SK-N-SH (cell line): ENCODE measurements at regions not wholly inside any gene's neighbourhood (a gene's known extent, or its start where the extent isn't known, plus 50 kb on each side); places are given as distances from the start of the nearest gene placed in this dataset.

ENCODE experiments used
- CTCF ChIA-PET: fragments of 300-600, 350-600 bp; formaldehyde crosslinking; extraction: SDS; loops from one replicate; lab custom pipeline; 2021; lab: Yijun Ruan, JAX
- POLR2A ChIA-PET: fragments of 350-600 bp; sonication (Branson Sonifier 250); formaldehyde crosslinking; extraction: SDS; loops from one replicate; lab custom pipeline; 2020; ENCODE audit warnings: antibody characterized with exemption, inconsistent platforms; lab: Yijun Ruan, JAX
- DNase-seq: peaks from one replicate; pipeline ENCODE4 v3.0.0; 2012
- H2AFZ ChIP-seq: fragments of 200-600 bp; sonication (generic); 2 replicates; pipeline ENCODE4 v1.8.1; 2016; ENCODE audit warnings: antibody characterized with exemption, mild to moderate bottlenecking, low read depth
- H3F3A ChIP-seq: fragments of 200-600 bp; sonication (generic); replicated peaks from 2 replicates; pipeline ENCODE3; 2016; ENCODE audit warnings: antibody characterized with exemption, mild to moderate bottlenecking; ENCODE audit not compliant: insufficient read depth
- H3K27ac ChIP-seq, 2 experiments: fragments of 200-500 bp in 1 of 2; fragments of 200-600 bp in 1 of 2; sonication (Bioruptor generic) in 1 of 2; sonication (generic), shearing (Covaris generic) in 1 of 2; 2 replicates each; pipeline versions ENCODE4 v1.5.1 to v1.6.1; 2014 to 2016; ENCODE audit warnings: low read depth in 2 of 2, inconsistent platforms in 1 of 2, low read length in 1 of 2, mild to moderate bottlenecking in 1 of 2, mixed read lengths in 1 of 2
- H3K27me3 ChIP-seq: fragments of 200-600 bp; sonication (generic), shearing (Covaris generic); 2 replicates; pipeline ENCODE4 v1.6.1; 2016; ENCODE audit warnings: mixed run types; ENCODE audit not compliant: insufficient read depth
- H3K36me3 ChIP-seq, 2 experiments: fragments of 200-500 bp in 1 of 2; fragments of 200-600 bp in 1 of 2; sonication (Bioruptor generic) in 1 of 2; sonication (generic) in 1 of 2; replicated peaks in 1 of 2; 2 replicates each; pipeline versions ENCODE3 to v1.5.1; 2014 to 2016; ENCODE audit warnings: low read length in 1 of 2, mild to moderate bottlenecking in 1 of 2; ENCODE audit not compliant: insufficient read depth in 2 of 2, control insufficient read depth in 1 of 2
- H3K4me1 ChIP-seq, 2 experiments: fragments of 200-500 bp in 1 of 2; fragments of 200-600 bp in 1 of 2; sonication (Bioruptor generic) in 1 of 2; sonication (generic), shearing (Covaris generic) in 1 of 2; 2 replicates each; pipeline versions ENCODE4 v1.5.1 to v1.6.1; 2014 to 2016; ENCODE audit warnings: low read depth in 1 of 2, low read length in 1 of 2, mixed run types in 1 of 2; ENCODE audit not compliant: insufficient read depth in 2 of 2, control insufficient read depth in 1 of 2
- H3K4me2 ChIP-seq: fragments of 200-600 bp; sonication (generic), shearing (Covaris generic); 2 replicates; pipeline ENCODE4 v1.6.1; 2017; ENCODE audit warnings: mixed run types
- H3K4me3 ChIP-seq, 2 experiments: fragments of 200-500 bp in 1 of 2; fragments of 200-600 bp in 1 of 2; sonication (Bioruptor generic) in 1 of 2; sonication (generic), shearing (Covaris generic) in 1 of 2; 2 replicates each; pipeline versions ENCODE4 v1.5.1 to v1.8.1; 2014 to 2016; ENCODE audit warnings: low read depth in 2 of 2, inconsistent platforms in 1 of 2, low read length in 1 of 2, mild to moderate bottlenecking in 1 of 2, mixed read lengths in 1 of 2, moderate library complexity in 1 of 2
- H3K79me2 ChIP-seq: fragments of 200-600 bp; sonication (generic); 2 replicates; pipeline ENCODE4 v1.8.1; 2017; ENCODE audit warnings: mild to moderate bottlenecking; ENCODE audit not compliant: insufficient read depth
- H3K9ac ChIP-seq: fragments of 200-600 bp; sonication (generic); 2 replicates; pipeline ENCODE4 v1.6.1; 2017; ENCODE audit warnings: mixed run types
- H3K9me2 ChIP-seq: fragments of 200-600 bp; sonication (generic); 2 replicates; pipeline ENCODE4 v1.6.1; 2017; ENCODE audit warnings: mixed run types
- H3K9me3 ChIP-seq: fragments of 200-600 bp; sonication (generic); 2 replicates; pipeline ENCODE4 v1.6.1; 2017; ENCODE audit warnings: mixed run types, mild to moderate bottlenecking, moderate library complexity
- H4K20me1 ChIP-seq: fragments of 200-600 bp; sonication (generic); 2 replicates; pipeline ENCODE4 v1.6.1; 2017; ENCODE audit warnings: mild to moderate bottlenecking, mixed run types; ENCODE audit not compliant: insufficient read depth
- CHD2 ChIP-seq: fragments of 150-350 bp; IDR thresholded peaks from 2 replicates; pipeline ENCODE4 v1.6.1; 2018; ENCODE audit warnings: low read length; ENCODE audit not compliant: partially characterized antibody
- CTCF ChIP-seq: fragments of 200-600 bp; sonication (generic); IDR thresholded peaks from 2 replicates; pipeline ENCODE4 v1.6.1; 2017; ENCODE audit warnings: antibody characterized with exemption, mild to moderate bottlenecking, moderate library complexity
- EP300 ChIP-seq, 2 experiments: IDR thresholded peaks; 2 replicates each; pipeline versions ENCODE4 v1.4.0 to v1.6.1; 2012; ENCODE audit warnings: borderline replicate concordance in 1 of 2, low read depth in 1 of 2, low read length in 1 of 2
- FOXJ3 ChIP-seq: sonication (generic); formaldehyde crosslinking; IDR thresholded peaks from 2 replicates; pipeline ENCODE4 v1.5.1; 2020; ENCODE audit warnings: mild to moderate bottlenecking, missing genetic modification reagents
- FOXM1 ChIP-seq: IDR thresholded peaks from 2 replicates; pipeline ENCODE4 v1.4.0; 2012; ENCODE audit warnings: low read depth, mild to moderate bottlenecking
- GATA2 ChIP-seq: sonication (generic); formaldehyde crosslinking; IDR thresholded peaks from 2 replicates; pipeline ENCODE4 v1.5.0; 2020; ENCODE audit warnings: mild to moderate bottlenecking, missing genetic modification reagents
- IRF3 ChIP-seq: fragments of 150-350 bp; IDR thresholded peaks from 2 replicates; pipeline ENCODE4 v1.6.1; 2016; ENCODE audit warnings: mild to moderate bottlenecking, low read depth, low read length
- JUND ChIP-seq: IDR thresholded peaks from 2 replicates; pipeline ENCODE4 v1.4.0; 2012
- MEF2A ChIP-seq: IDR thresholded peaks from 2 replicates; pipeline ENCODE4 v1.4.0; 2012; ENCODE audit warnings: low read depth, borderline replicate concordance
- NFIC ChIP-seq: IDR thresholded peaks from 2 replicates; pipeline ENCODE4 v1.4.0; 2012; ENCODE audit warnings: borderline replicate concordance
- POLR2AphosphoS5 ChIP-seq: IDR thresholded peaks from 2 replicates; pipeline ENCODE4 v1.6.1; 2012; ENCODE audit warnings: low read depth, low read length
- RAD21 ChIP-seq: IDR thresholded peaks from 2 replicates; pipeline ENCODE4 v1.6.1; 2012; ENCODE audit warnings: mild to moderate bottlenecking, low read length
- SIN3A ChIP-seq: IDR thresholded peaks from 2 replicates; pipeline ENCODE4 v1.6.1; 2012; ENCODE audit warnings: low read depth, mild to moderate bottlenecking, low read length, moderate library complexity, borderline replicate concordance
- SMC3 ChIP-seq: IDR thresholded peaks from 2 replicates; pipeline ENCODE4 v1.6.1; 2012; ENCODE audit warnings: low read depth, low read length, improper control_type of control experiment
- TEAD4 ChIP-seq: IDR thresholded peaks from 2 replicates; pipeline ENCODE4 v1.4.0; 2012; ENCODE audit warnings: mild to moderate bottlenecking, borderline replicate concordance; ENCODE audit not compliant: insufficient read depth
- USF1 ChIP-seq: IDR thresholded peaks from 2 replicates; pipeline ENCODE4 v1.4.0; 2012; ENCODE audit warnings: low read depth, borderline replicate concordance
- WGBS: methylation state at CpG from one replicate; pipeline ENCODE4 v1.1.6; 2017; ENCODE audit warnings: low lambda C conversion rate; 5-methylcytosine and 5-hydroxymethylcytosine counted together

DNA sequence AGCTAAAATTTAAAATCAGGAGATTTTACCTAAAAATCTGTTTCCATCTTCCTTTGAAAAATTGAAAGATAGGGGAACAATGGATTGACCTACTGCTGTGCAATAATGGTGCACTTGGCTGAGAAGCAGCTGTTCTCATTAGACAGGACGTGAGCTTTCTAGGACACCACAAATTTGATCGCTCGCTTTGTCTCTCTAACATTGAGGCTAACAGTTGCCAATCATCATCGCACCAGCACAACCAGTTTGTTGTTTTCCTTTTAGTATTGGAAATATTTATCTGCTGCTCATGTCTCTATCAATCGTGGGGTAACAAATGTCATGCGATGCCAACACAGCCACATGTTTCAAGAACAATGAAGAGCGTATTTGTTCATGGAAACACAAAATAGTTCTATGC is 228.8 kb upstream of the P2RY1 start:
- TF ChIP-seq IRF3 (no peak), NFIC (no peak), USF1 (no peak), RAD21 (no peak), FOXJ3 (CRISPR knock-in tag) (no peak), SIN3A (no peak), TEAD4 (no peak), MEF2A (no peak), FOXM1 (no peak)
- no peaks in the 10 kb centered on the region for H3K79me2 ChIP-seq
- no peak for DNase-seq
- no peaks in the 10 kb centered on the region for H3K9me3 ChIP-seq
- H3K9me2 ChIP-seq, result no peaks in the 10 kb centered on the region
- no peaks in the 10 kb centered on the region for H3K4me1 ChIP-seq
- no peak overlapping the region for H2AFZ ChIP-seq
- no peak overlapping the region for H3K27ac ChIP-seq
- H3K9ac ChIP-seq, result no peak overlapping the region
- H3K4me3 ChIP-seq, result no peak overlapping the region
- 55% methylated on average over 7 of the region's 7 CpGs for WGBS
- no peak overlapping the region for H3K4me2 ChIP-seq
- H4K20me1 ChIP-seq, result no peaks in the 10 kb centered on the region
- no peaks in the 10 kb centered on the region for H3K36me3 ChIP-seq
- no peaks in the 10 kb centered on the region for H3F3A ChIP-seq
- POLR2A ChIA-PET, result no interaction called here
- peaks cover 6% of the 10 kb centered on the region; the same call in 1 of the 2 replicates for H3K27me3 ChIP-seq
- CTCF ChIA-PET, result interaction anchor here (0.8 to 1.0 kb wide), 3 partner anchors 31 to 82 kb away, joined by 3 read pairs; no protein-coding TSS in a partner anchor

GRCh38 chr3:152607179-152607578 is 227.8 kb upstream of the P2RY1 start:
- H3K9me3 ChIP-seq, result no peaks in the 10 kb centered on the region
- H3F3A ChIP-seq, result no peaks in the 10 kb centered on the region
- no peaks in the 10 kb centered on the region for H3K36me3 ChIP-seq
- no peak overlapping the region for H3K27ac ChIP-seq
- DNase-seq, result no peak
- no peaks in the 10 kb centered on the region for H4K20me1 ChIP-seq
- ChIA-PET CTCF (no interaction called here), POLR2A (no interaction called here)
- H3K27me3 ChIP-seq, result peaks cover 6% of the 10 kb centered on the region; the same call in 1 of the 2 replicates
- H3K4me3 ChIP-seq, result no peak overlapping the region
- no peaks in the 10 kb centered on the region for H3K79me2 ChIP-seq
- no peak for TF ChIP-seq EP300 (IDR thresholded peaks at IDR 0.05; ENCODE audit: borderline replicate concordance in 1 of 2, low read depth in 1 of 2, low read length in 1 of 2)
- no peak for TF ChIP-seq GATA2 (CRISPR knock-in tag)
- TF ChIP-seq IRF3, result no peak
- no peak for TF ChIP-seq CTCF
- TF ChIP-seq JUND, result no peak
- TF ChIP-seq CHD2, result no peak
- TF ChIP-seq SMC3, result no peak
- TF ChIP-seq POLR2AphosphoS5, result no peak
- no peak overlapping the region for H3K4me2 ChIP-seq
- no peaks in the 10 kb centered on the region for H3K4me1 ChIP-seq
- H3K9ac ChIP-seq, result no peak overlapping the region
- 54% methylated on average over 1 of the region's 1 CpG for WGBS
- no peaks in the 10 kb centered on the region for H3K9me2 ChIP-seq
- no peak overlapping the region for H2AFZ ChIP-seq
